ENCODE measurements at regions not wholly inside any gene's neighbourhood (a gene's known extent, or its start where the extent isn't known, plus 50 kb on each side); places are given as distances from the start of the nearest gene placed in this dataset.

- no peak for DNase-seq (ENCODE audit: low spot score)
Measured at GRCh38 chr1:9419369-9420041, 119.8 kb upstream of the SLC25A33 start.

- no peak for DNase-seq (ENCODE audit: low spot score)
Measured at GRCh38 chr1:9420835-9421532, 118.3 kb upstream of the SLC25A33 start.

GRCh38 chr1:9421533-9421873 lies 117.8 kb upstream of the SLC25A33 start:
- no peak for DNase-seq (ENCODE audit: low spot score)

- DNase-seq (ENCODE audit: low spot score), result no peak
Measured at GRCh38 chr1:9422321-9422720, 116.9 kb upstream of the SLC25A33 start.

GRCh38 chr1:9422911-9423505 lies 116.3 kb upstream of the SLC25A33 start:
- DNase-seq (ENCODE audit: low spot score), result no peak

- no peak for DNase-seq (ENCODE audit: low spot score)
Measured at GRCh38 chr1:9424261-9424660, 115.0 kb upstream of the SLC25A33 start.

- no peak for DNase-seq (ENCODE audit: low spot score)
Measured at GRCh38 chr1:9425859-9426258, 113.4 kb upstream of the SLC25A33 start.

GRCh38 chr1:9426291-9426711 lies 113.0 kb upstream of the SLC25A33 start:
- DNase-seq (ENCODE audit: low spot score), result peak; percentile 35

GRCh38 chr1:9427388-9427787 lies 111.9 kb upstream of the SLC25A33 start:
- DNase-seq (ENCODE audit: low spot score), result no peak

- peak; percentile 99 for DNase-seq (ENCODE audit: low spot score)
Measured at GRCh38 chr1:9428601-9429341, 110.5 kb upstream of the SLC25A33 start.

- DNase-seq (ENCODE audit: low spot score), result no peak
Measured at GRCh38 chr1:9429342-9429711, 109.9 kb upstream of the SLC25A33 start.

- no peak for DNase-seq (ENCODE audit: low spot score)
Measured at GRCh38 chr1:9434247-9435152, 104.8 kb upstream of the SLC25A33 start.

GRCh38 chr1:9435153-9435636 lies 104.1 kb upstream of the SLC25A33 start:
- no peak for DNase-seq (ENCODE audit: low spot score)

GRCh38 chr1:9435854-9436640 lies 103.2 kb upstream of the SLC25A33 start:
- no peak for DNase-seq (ENCODE audit: low spot score)

GRCh38 chr1:9437961-9438430 lies 101.3 kb upstream of the SLC25A33 start:
- peak; percentile 78 for DNase-seq (ENCODE audit: low spot score)

- DNase-seq (ENCODE audit: low spot score), result peak; percentile 66
Measured at GRCh38 chr1:9438431-9439073, 100.7 kb upstream of the SLC25A33 start.

GRCh38 chr1:9439074-9439761 lies 100.0 kb upstream of the SLC25A33 start:
- no peak for DNase-seq (ENCODE audit: low spot score)

- DNase-seq (ENCODE audit: low spot score), result no peak
Measured at GRCh38 chr1:9440261-9440660, 99.0 kb upstream of the SLC25A33 start.

- peak; percentile 29 for DNase-seq (ENCODE audit: low spot score)
Measured at GRCh38 chr1:9440763-9441194, 98.5 kb upstream of the SLC25A33 start.

Data from Ammon's horn (tissue), 1 donor.